GM12878 (cell line): ENCODE measurements at regions not wholly inside any gene's neighbourhood (a gene's known extent, or its start where the extent isn't known, plus 50 kb on each side); places are given as distances from the start of the nearest gene placed in this dataset.

Experiments used
- ATAC-seq: fragments of 200-7000 bp; cut with Tn5 transposase; 3 replicates; pipeline ENCODE4 v1.9.1; 2020; ENCODE audit warnings: mild to moderate bottlenecking, moderate library complexity
- BruUV-seq: library from RNA; stranded (reverse); fragments of 400-500 nt; replicated peaks from 2 replicates; lab custom pipeline; 2021; lab: Mats Ljungman, UMichigan
- CTCF ChIA-PET: fragments of 300-600 bp; sonication (Branson Sonifier 250); formaldehyde crosslinking; extraction: SDS; loops from one replicate; lab custom pipeline; 2021; ENCODE audit warnings: inconsistent platforms; lab: Yijun Ruan, JAX
- POLR2A ChIA-PET: fragments of 350-600 bp; formaldehyde crosslinking; extraction: SDS; loops from one replicate; lab custom pipeline; 2021; ENCODE audit warnings: inconsistent platforms; lab: Charles Lee
- RAD21 ChIA-PET: fragments of 300-600 bp; sonication (Branson Sonifier 250); formaldehyde crosslinking; loops from one replicate; lab custom pipeline; 2023; ENCODE audit warnings: antibody characterized with exemption; ENCODE audit not compliant: unreplicated experiment; lab: Charles Lee
- SMC1A ChIA-PET: fragments of 300-600 bp; sonication (Branson Sonifier 250); formaldehyde crosslinking; loops from one replicate; lab custom pipeline; 2023; ENCODE audit not compliant: unreplicated experiment, uncharacterized antibody; lab: Charles Lee
- DNase-seq: peaks from one replicate; pipeline ENCODE4 v3.0.0-alpha.2; 2011; ENCODE audit warnings: low read depth, low spot score
- FAIRE-seq: peaks from 3 replicates; lab custom pipeline; 2011; peaks lifted over from hg19 to GRCh38; lab: Jason Lieb, UNC
- H2AFZ ChIP-seq: 2 replicates; pipeline ENCODE4 v1.6.0; 2011; ENCODE audit warnings: low read depth, low read length, control low read depth; ENCODE audit not compliant: control insufficient read depth
- H3K27ac ChIP-seq: 2 replicates; pipeline ENCODE4 v1.5.1; 2011; ENCODE audit warnings: control low read depth; ENCODE audit not compliant: control insufficient read depth, insufficient read depth
- H3K27me3 ChIP-seq, 2 experiments: replicated peaks in 1 of 2; 2 replicates each; pipeline versions ENCODE4 v1.6.0 to v1.6.1; 2011; ENCODE audit warnings: low read length in 1 of 2; ENCODE audit not compliant: control insufficient read depth in 2 of 2, insufficient read depth in 2 of 2
- H3K36me3 ChIP-seq, 2 experiments: 2 replicates each; pipeline ENCODE4 v1.5.1; 2011; ENCODE audit warnings: low read length in 1 of 2; ENCODE audit not compliant: control insufficient read depth in 2 of 2, insufficient read depth in 2 of 2
- H3K4me1 ChIP-seq: 2 replicates; pipeline ENCODE4 v1.6.1; 2011; ENCODE audit warnings: mild to moderate bottlenecking, low read length, moderate library complexity, mixed read lengths; ENCODE audit not compliant: control insufficient read depth, insufficient read depth
- H3K4me2 ChIP-seq: 2 replicates; pipeline ENCODE4 v1.6.0; 2011; ENCODE audit warnings: control low read depth; ENCODE audit not compliant: control insufficient read depth, insufficient read depth
- H3K4me3 ChIP-seq: fragments of 200-600 bp; sonication (generic); 2 replicates; pipeline ENCODE4 v1.5.1; 2016
- H3K79me2 ChIP-seq: 2 replicates; pipeline ENCODE4 v1.6.0; 2011; ENCODE audit warnings: low read length; ENCODE audit not compliant: control insufficient read depth, insufficient read depth
- H3K9ac ChIP-seq: 2 replicates; pipeline ENCODE4 v1.8.0; 2011; ENCODE audit warnings: low read length, control low read depth, mixed read lengths; ENCODE audit not compliant: control insufficient read depth, insufficient read depth
- H3K9me3 ChIP-seq: replicated peaks from 3 replicates; pipeline ENCODE4 v1.5.1; 2011; ENCODE audit warnings: mild to moderate bottlenecking, low read length; ENCODE audit not compliant: control insufficient read depth, insufficient read depth
- H4K20me1 ChIP-seq: 2 replicates; pipeline ENCODE4 v1.6.0; 2011; ENCODE audit not compliant: control insufficient read depth, insufficient read depth
- BCL11A ChIP-seq: IDR thresholded peaks from 2 replicates; pipeline ENCODE4 v1.6.1; 2011; ENCODE audit warnings: low read depth, low read length
- BCL3 ChIP-seq: IDR thresholded peaks from 2 replicates; pipeline ENCODE4 v1.6.1; 2011; ENCODE audit warnings: borderline replicate concordance, low read depth, mild to moderate bottlenecking, moderate library complexity, low read length; ENCODE audit not compliant: insufficient read depth, poor library complexity, severe bottlenecking
- BHLHE40 ChIP-seq, 2 experiments: fragments of 450-650 bp in 1 of 2; IDR thresholded peaks; 2 replicates each; pipeline ENCODE4 v1.6.1; 2011 to 2017; ENCODE audit warnings: low read depth in 2 of 2, borderline replicate concordance in 1 of 2, improper control_type of control experiment in 1 of 2, low read length in 1 of 2, mild to moderate bottlenecking in 1 of 2
- EP300 ChIP-seq, 2 experiments: fragments of 150-350 bp in 1 of 2; IDR thresholded peaks; 2 replicates each; pipeline ENCODE4 v1.6.1; 2011 to 2012; ENCODE audit warnings: low read depth in 2 of 2, low read length in 2 of 2, borderline replicate concordance in 1 of 2, improper control_type of control experiment in 1 of 2, inconsistent platforms in 1 of 2; ENCODE audit not compliant: control insufficient read depth in 1 of 2
- GATAD2B ChIP-seq: fragments of 450-650 bp; conservative IDR thresholded peaks from 2 replicates; pipeline ENCODE4 v1.6.1; 2017; ENCODE audit warnings: low read depth, mild to moderate bottlenecking, moderate library complexity
- MEF2B ChIP-seq: fragments of 450-650 bp; IDR thresholded peaks from 2 replicates; pipeline ENCODE4 v1.6.1; 2018; ENCODE audit warnings: mild to moderate bottlenecking, moderate library complexity; ENCODE audit not compliant: partially characterized antibody, poor library complexity, severe bottlenecking
- MTA2 ChIP-seq: fragments of 450-650 bp; IDR thresholded peaks from 2 replicates; pipeline ENCODE4 v1.6.1; 2016; ENCODE audit warnings: low read depth, mild to moderate bottlenecking, moderate library complexity
- MXI1 ChIP-seq: fragments of 150-350 bp; IDR thresholded peaks from 2 replicates; pipeline ENCODE4 v1.6.1; 2011; ENCODE audit warnings: low read depth, mild to moderate bottlenecking, inconsistent platforms, low read length, improper control_type of control experiment
- NR2F1 ChIP-seq: fragments of 450-650 bp; conservative IDR thresholded peaks from 2 replicates; pipeline ENCODE4 v1.6.1; 2017; ENCODE audit warnings: mild to moderate bottlenecking
- PAX5 ChIP-seq: IDR thresholded peaks from 2 replicates; pipeline ENCODE4 v1.6.1; 2011; ENCODE audit warnings: low read depth, low read length, borderline replicate concordance
- PKNOX1 ChIP-seq: fragments of 450-650 bp; IDR thresholded peaks from 2 replicates; pipeline ENCODE4 v1.6.1; 2016; ENCODE audit warnings: mild to moderate bottlenecking
- POU2F2 ChIP-seq: IDR thresholded peaks from 3 replicates; pipeline ENCODE4 v1.6.1; 2011; ENCODE audit warnings: low read depth, mild to moderate bottlenecking, low read length, borderline replicate concordance
- RELB ChIP-seq: fragments of 450-650 bp; IDR thresholded peaks from 2 replicates; pipeline ENCODE4 v1.6.1; 2017; ENCODE audit warnings: low read depth, mild to moderate bottlenecking, moderate library complexity
- SPI1 ChIP-seq: IDR thresholded peaks from 2 replicates; pipeline ENCODE4 v1.6.1; 2011; ENCODE audit warnings: low read depth, mild to moderate bottlenecking, low read length, moderate library complexity, borderline replicate concordance; ENCODE audit not compliant: insufficient read depth
- SREBF1 ChIP-seq: IDR thresholded peaks from 2 replicates; pipeline ENCODE4 v1.6.1; 2012; ENCODE audit warnings: mild to moderate bottlenecking, low read length
- TBL1XR1 ChIP-seq: IDR thresholded peaks from 2 replicates; pipeline ENCODE4 v1.6.1; 2012; ENCODE audit warnings: low read depth, low read length, improper control_type of control experiment
- WGBS: methylation state at CpG from one replicate; pipeline ENCODE4 v1.1.6; 2016; ENCODE audit warnings: low lambda C conversion rate; ENCODE audit not compliant: insufficient replicate concordance, insufficient coverage; ENCODE audit errors: missing lambda C conversion rate; 5-methylcytosine and 5-hydroxymethylcytosine counted together
- in situ Hi-C: fragments of 300-500 bp; cut with MboI; formaldehyde crosslinking; loops from 9 replicates; pipeline ENCODE4 v1.14.3; 2018; ENCODE audit warnings: mixed read lengths
- intact Hi-C: fragments of 100-400 bp; cut with micrococcal nuclease; formaldehyde crosslinking; loops from one replicate; pipeline ENCODE4 v1.14.2; 2022; ENCODE audit not compliant: unreplicated experiment

- TF ChIP-seq BCL3: no peak
- no peak for TF ChIP-seq MXI1
- no peak for TF ChIP-seq SPI1
Observed at GRCh38 chr9:105950448-105950847, 256.1 kb downstream of the TMEM38B start (continued).

GRCh38 chr9:105950894-105951293 lies 256.6 kb downstream of the TMEM38B start:
- CTCF ChIA-PET: no interaction called here
- Histone ChIP-seq H4K20me1 (no peaks in the 10 kb centered on the region), H3K9me3 (no peaks in the 10 kb centered on the region), H3K27me3 (no peaks in the 10 kb centered on the region; a peak in 1 of 4 replicates), H3K4me2 (no peak overlapping the region), H3K36me3 (no peaks in the 10 kb centered on the region), H3K27ac (no peak overlapping the region), H3K9ac (no peak overlapping the region), H3K4me1 (no peaks in the 10 kb centered on the region), H3K4me3 (no peak overlapping the region)
- RAD21 ChIA-PET: no interaction called here
- WGBS: 0% methylated on average over 1 of the region's 1 CpG
- peak; percentile 88 for ATAC-seq
- FAIRE-seq: no peak
- POLR2A ChIA-PET: no interaction called here
- peak; percentile 46; the same call in 1 of the 2 replicates for TF ChIP-seq RELB
- TF ChIP-seq GATAD2B: no peak
- TF ChIP-seq PKNOX1: peak; percentile 79
- TF ChIP-seq TBL1XR1: no peak
- peak; percentile 80 for TF ChIP-seq MTA2
- TF ChIP-seq EP300 (IDR thresholded peaks at IDR 0.05; ENCODE audit: borderline replicate concordance in 1 of 2, control insufficient read depth in 1 of 2, low read depth in 2 of 2, low read length in 2 of 2): peak in 1 of 2 experiments; percentile 35; a peak in 2 of 4 replicates
- 0 out of 2 replicates have a peak, but pooled peaks have one; percentile 32 for TF ChIP-seq PAX5
- TF ChIP-seq SPI1: peak; percentile 42; the same call in 1 of the 2 replicates
- peak in 1 of 2 experiments; percentile 59; a peak in 1 of 4 replicates for TF ChIP-seq BHLHE40 (IDR thresholded peaks at IDR 0.05; ENCODE audit: borderline replicate concordance in 1 of 2, low read depth in 2 of 2, low read length in 1 of 2)
- TF ChIP-seq SREBF1: no peak
- TF ChIP-seq POU2F2: peak; percentile 18; the same call in 1 of the 3 replicates
- TF ChIP-seq NR2F1: 0 out of 2 replicates have a peak, but pooled peaks have one; percentile 31
- peak; percentile 61 for TF ChIP-seq MEF2B
- TF ChIP-seq BCL11A: peak; percentile 47; the same call in 1 of the 2 replicates
- TF ChIP-seq, all 136 proteins: peak for 11
- SMC1A ChIA-PET: no interaction called here
- intact Hi-C loops (no loop called here), in situ Hi-C loops (no loop called here)
- no TSS peak for BruUV-seq
- DNase-seq: no peak
- no peaks in the 10 kb centered on the region for H3K79me2 ChIP-seq
- no peak overlapping the region for H2AFZ ChIP-seq
